GM23248 (cell line): ENCODE measurements at regions not wholly inside any gene's neighbourhood (a gene's known extent, or its start where the extent isn't known, plus 50 kb on each side); places are given as distances from the start of the nearest gene placed in this dataset.

Experiments used
- DNase-seq: peaks from one replicate; pipeline ENCODE4 v3.0.0-alpha.2; 2015
- H2AFZ ChIP-seq: fragments of 200-600 bp; sonication (generic); 2 replicates; pipeline ENCODE4 v1.6.1; 2016; ENCODE audit warnings: antibody characterized with exemption
- H3F3A ChIP-seq: fragments of 200-600 bp; sonication (generic); 2 replicates; pipeline ENCODE4 v1.6.1; 2016; ENCODE audit warnings: mild to moderate bottlenecking, antibody characterized with exemption, mixed run types; ENCODE audit not compliant: insufficient read depth
- H3K27ac ChIP-seq: fragments of 200-600 bp; sonication (generic); 2 replicates; pipeline ENCODE4 v1.5.1; 2016; ENCODE audit warnings: mild to moderate bottlenecking
- H3K27me3 ChIP-seq: fragments of 200-600 bp; sonication (generic); replicated peaks from 2 replicates; pipeline ENCODE4 v1.6.1; 2016; ENCODE audit warnings: mild to moderate bottlenecking; ENCODE audit not compliant: insufficient read depth
- H3K36me3 ChIP-seq: fragments of 200-600 bp; sonication (generic); 2 replicates; pipeline ENCODE4 v1.6.1; 2016; ENCODE audit warnings: low read depth, mild to moderate bottlenecking
- H3K4me1 ChIP-seq: fragments of 200-600 bp; sonication (generic); 2 replicates; pipeline ENCODE4 v1.6.1; 2016; ENCODE audit warnings: mild to moderate bottlenecking; ENCODE audit not compliant: insufficient read depth
- H3K4me2 ChIP-seq: fragments of 200-600 bp; sonication (generic); one replicate; pipeline ENCODE4 v1.6.1; 2016; ENCODE audit warnings: mild to moderate bottlenecking; ENCODE audit not compliant: unreplicated experiment
- H3K4me3 ChIP-seq: fragments of 200-600 bp; sonication (generic); 2 replicates; pipeline ENCODE4 v1.5.1; 2016; ENCODE audit warnings: mild to moderate bottlenecking
- H3K79me2 ChIP-seq: fragments of 200-600 bp; sonication (generic); 2 replicates; pipeline ENCODE4 v1.6.1; 2016; ENCODE audit warnings: mild to moderate bottlenecking; ENCODE audit not compliant: insufficient read depth
- H3K9ac ChIP-seq: fragments of 200-600 bp; sonication (generic); 2 replicates; pipeline ENCODE4 v1.6.1; 2016; ENCODE audit warnings: mild to moderate bottlenecking
- H3K9me2 ChIP-seq: fragments of 200-600 bp; sonication (generic); 2 replicates; pipeline ENCODE4 v1.6.1; 2016; ENCODE audit warnings: mixed run types, mild to moderate bottlenecking, moderate library complexity; ENCODE audit not compliant: insufficient read depth
- H3K9me3 ChIP-seq: fragments of 200-600 bp; sonication (generic); one replicate; pipeline ENCODE4 v1.6.1; 2017; ENCODE audit warnings: low read depth
- H4K20me1 ChIP-seq: fragments of 200-600 bp; sonication (generic); 2 replicates; pipeline ENCODE4 v1.6.0; 2016; ENCODE audit not compliant: insufficient read depth
- EZH2 ChIP-seq: fragments of 200-600 bp; sonication (generic); IDR thresholded peaks from 2 replicates; pipeline ENCODE4 v1.6.1; 2018; ENCODE audit warnings: antibody characterized with exemption, mild to moderate bottlenecking; ENCODE audit not compliant: insufficient read depth, poor library complexity, severe bottlenecking
- EZH2phosphoT487 ChIP-seq: fragments of 200-600 bp; sonication (generic); IDR thresholded peaks from 2 replicates; pipeline ENCODE4 v1.6.1; 2018; ENCODE audit warnings: antibody characterized with exemption, moderate library complexity, mild to moderate bottlenecking, low read depth; ENCODE audit not compliant: insufficient read depth
- WGBS, 2 experiments: methylation state at CpG; one replicate each; pipeline ENCODE4 v1.1.6; 2015 to 2017; ENCODE audit warnings: low lambda C conversion rate in 2 of 2, low coverage in 1 of 2; ENCODE audit errors: missing lambda C conversion rate in 2 of 2; 5-methylcytosine and 5-hydroxymethylcytosine counted together
- in situ Hi-C: fragments of 300-500 bp; cut with MboI; formaldehyde crosslinking; loops from 2 replicates; pipeline ENCODE4 v1.15.0; 2020

- no peaks in the 10 kb centered on the region for H4K20me1 ChIP-seq
- no peaks in the 10 kb centered on the region for H3K9me3 ChIP-seq
- no peak overlapping the region for H3K9ac ChIP-seq
- H3K9me2 ChIP-seq, result no peaks in the 10 kb centered on the region
- H3K36me3 ChIP-seq, result no peaks in the 10 kb centered on the region
- no peaks in the 10 kb centered on the region for H3K27me3 ChIP-seq
- H3K4me1 ChIP-seq, result no peaks in the 10 kb centered on the region
- no peaks in the 10 kb centered on the region for H3K79me2 ChIP-seq
- no peak overlapping the region for H3K4me2 ChIP-seq
- no peaks in the 10 kb centered on the region for H3F3A ChIP-seq
- in situ Hi-C loops, result no loop called here
- H3K4me3 ChIP-seq, result no peak overlapping the region
- no peak overlapping the region for H3K27ac ChIP-seq
- no peak for DNase-seq
- H2AFZ ChIP-seq, result no peak overlapping the region
- TF ChIP-seq EZH2phosphoT487 (no peak), EZH2 (no peak)
These were observed 686.7 kb downstream of the NR4A2 start for GRCh38 chr2:155645791-155646190.

- WGBS, 2 experiments, result 3 to 4% methylated on average over 2 of the region's 2 CpGs
- Histone ChIP-seq H3K79me2 (no peaks in the 10 kb centered on the region), H3K36me3 (no peaks in the 10 kb centered on the region), H3K9ac (no peak overlapping the region), H3K4me3 (no peak overlapping the region), H3K27ac (no peak overlapping the region), H3K9me2 (no peaks in the 10 kb centered on the region), H4K20me1 (no peaks in the 10 kb centered on the region), H3K4me2 (no peak overlapping the region), H3K27me3 (no peaks in the 10 kb centered on the region), H3F3A (no peaks in the 10 kb centered on the region), H3K4me1 (no peaks in the 10 kb centered on the region), H2AFZ (no peak overlapping the region), H3K9me3 (no peaks in the 10 kb centered on the region)
- in situ Hi-C loops, result no loop called here
- no peak for DNase-seq
- no peak for TF ChIP-seq EZH2
- TF ChIP-seq EZH2phosphoT487, result no peak
These were observed 689.3 kb downstream of the NR4A2 start for GRCh38 chr2:155643056-155643775.

DNA sequence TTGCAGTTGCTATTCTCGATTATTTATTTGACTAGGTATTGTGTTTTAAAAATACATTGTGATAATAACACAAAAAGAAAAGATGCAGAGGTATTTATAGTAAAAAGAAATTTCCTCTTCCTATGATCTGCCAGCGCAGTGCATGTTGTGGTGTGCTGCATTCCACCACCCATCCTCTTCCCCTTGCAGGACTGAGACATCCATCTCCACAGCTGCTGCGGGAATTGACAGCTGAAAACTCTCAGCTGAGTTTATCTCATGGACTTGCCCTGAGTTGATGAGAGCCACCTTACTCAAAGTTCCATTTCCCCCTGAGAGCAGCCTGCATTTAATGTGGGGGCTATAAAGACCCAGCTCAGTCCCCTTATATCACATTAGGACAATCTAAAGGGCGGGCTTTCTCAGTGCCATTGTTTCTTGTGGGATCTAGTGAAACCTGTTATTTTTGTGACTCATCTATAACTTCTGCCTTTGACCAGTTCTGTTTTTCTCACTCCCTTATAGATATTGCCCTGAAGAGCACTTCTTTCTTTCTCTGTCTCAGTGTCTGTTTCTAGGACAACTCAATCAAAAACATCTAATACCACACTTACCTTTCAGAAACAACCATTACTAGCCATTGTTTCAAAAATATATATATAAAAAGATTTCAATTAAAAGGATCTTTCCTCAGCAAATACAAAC, 698.5 kb downstream of the NR4A2 start:
- Histone ChIP-seq H3K27ac (no peak overlapping the region), H3K4me1 (no peaks in the 10 kb centered on the region), H3K9ac (no peak overlapping the region), H3K27me3 (no peaks in the 10 kb centered on the region), H3F3A (no peaks in the 10 kb centered on the region), H3K4me2 (no peak overlapping the region), H3K36me3 (no peaks in the 10 kb centered on the region), H4K20me1 (no peaks in the 10 kb centered on the region), H3K9me3 (no peaks in the 10 kb centered on the region), H3K9me2 (no peaks in the 10 kb centered on the region), H3K79me2 (no peaks in the 10 kb centered on the region), H2AFZ (no peak overlapping the region), H3K4me3 (no peak overlapping the region)
- TF ChIP-seq EZH2 (no peak), EZH2phosphoT487 (no peak)
- 3 to 5% methylated on average over 4 of the region's 4 CpGs for WGBS, 2 experiments
- DNase-seq, result no peak
- in situ Hi-C loops, result no loop called here

DNA sequence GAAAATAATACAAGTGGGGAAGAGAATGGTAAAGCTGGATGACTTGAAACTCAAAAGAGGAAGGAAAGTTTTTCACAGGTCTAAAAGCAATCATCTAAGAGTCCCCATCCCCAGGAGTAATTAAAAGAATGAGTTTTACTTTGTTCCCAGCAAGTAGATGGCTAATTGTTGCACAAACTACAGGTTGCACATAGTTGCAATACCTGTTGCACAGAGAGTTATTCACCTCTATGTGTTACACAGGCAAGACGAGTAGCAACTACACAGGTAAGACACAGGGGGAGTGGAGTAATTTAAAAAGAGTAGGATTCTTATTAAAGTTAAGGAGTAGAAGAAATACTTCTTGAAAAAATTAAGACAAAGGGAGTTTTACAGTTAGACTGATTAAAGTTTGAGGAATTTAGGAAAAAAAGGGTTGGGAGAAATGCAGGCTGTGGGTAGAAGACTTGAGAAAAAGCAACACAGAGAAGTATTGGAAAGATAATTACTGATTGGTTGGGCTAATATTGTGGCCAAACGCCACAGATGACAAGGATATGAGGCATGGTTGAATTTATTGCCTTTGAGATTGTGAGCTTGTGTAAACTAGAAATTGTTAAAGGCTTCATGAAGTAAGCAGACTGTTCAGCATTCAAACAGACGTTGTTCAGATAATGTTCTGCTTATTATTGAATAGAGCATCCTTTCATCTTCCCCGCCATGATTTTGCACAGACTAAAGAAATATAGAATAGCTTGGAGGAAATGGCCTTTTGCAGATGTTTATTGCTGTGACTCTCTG, 699.3 kb downstream of the NR4A2 start:
- Histone ChIP-seq H3K9me3 (no peaks in the 10 kb centered on the region), H3K4me2 (no peak overlapping the region), H3K79me2 (no peaks in the 10 kb centered on the region), H4K20me1 (no peaks in the 10 kb centered on the region), H3K9ac (no peak overlapping the region), H2AFZ (no peak overlapping the region), H3K36me3 (no peaks in the 10 kb centered on the region), H3F3A (no peaks in the 10 kb centered on the region), H3K4me1 (no peaks in the 10 kb centered on the region), H3K27ac (no peak overlapping the region), H3K4me3 (no peak overlapping the region), H3K9me2 (no peaks in the 10 kb centered on the region), H3K27me3 (no peaks in the 10 kb centered on the region)
- in situ Hi-C loops, result no loop called here
- 16 to 21% methylated on average over 4 of the region's 4 CpGs for WGBS, 2 experiments
- no peak for DNase-seq
- TF ChIP-seq EZH2 (no peak), EZH2phosphoT487 (no peak)
